ENCODE measurements at regions not wholly inside any gene's neighbourhood (a gene's known extent, or its start where the extent isn't known, plus 50 kb on each side); places are given as distances from the start of the nearest gene placed in this dataset.

GRCh38 chr15:53116169-53116568 is 326.0 kb upstream of the ONECUT1 start:
- no peak overlapping the region for H3K4me3 ChIP-seq (replicated peaks in 1 of 3)
- no peaks in the 10 kb centered on the region for H3K27me3 ChIP-seq
- TF ChIP-seq CTCF (IDR thresholded peaks at IDR 0.05) (no peak), POLR2A (IDR thresholded peaks at IDR 0.05) (no peak)
- no peaks in the 10 kb centered on the region for H3K4me1 ChIP-seq
- H3K9me3 ChIP-seq = no peaks in the 10 kb centered on the region
- H3K36me3 ChIP-seq = no peaks in the 10 kb centered on the region
- intact Hi-C loops (cut with DNase I) = no loop called here
- no peak for DNase-seq
- H3K27ac ChIP-seq = no peak overlapping the region

- no peaks in the 10 kb centered on the region for H3K9me3 ChIP-seq
- no peak overlapping the region for H3K27ac ChIP-seq
- WGBS, 2 donors = 80 to 92% methylated on average over 1 of the region's 1 CpG
- H3K36me3 ChIP-seq = no peaks in the 10 kb centered on the region
- H3K27me3 ChIP-seq = no peaks in the 10 kb centered on the region
- TF ChIP-seq CTCF (IDR thresholded peaks at IDR 0.05) = no peak
- no peak for TF ChIP-seq POLR2A (IDR thresholded peaks at IDR 0.05)
- no peak for DNase-seq
- H3K4me3 ChIP-seq (replicated peaks in 1 of 3) = no peak overlapping the region
- intact Hi-C loops (cut with DNase I) = no loop called here
- no peaks in the 10 kb centered on the region for H3K4me1 ChIP-seq
These were observed 325.4 kb upstream of the ONECUT1 start for GRCh38 chr15:53115563-53115962.

- H3K9me3 ChIP-seq = no peaks in the 10 kb centered on the region
- H3K27me3 ChIP-seq = no peaks in the 10 kb centered on the region
- no peak for DNase-seq
- no peak overlapping the region for H3K4me3 ChIP-seq (replicated peaks in 1 of 3)
- H3K36me3 ChIP-seq = no peaks in the 10 kb centered on the region
- TF ChIP-seq POLR2A (IDR thresholded peaks at IDR 0.05) (no peak), CTCF (IDR thresholded peaks at IDR 0.05) (no peak)
- 60 to 61% methylated on average over 3 of the region's 3 CpGs for WGBS, 2 donors
- H3K27ac ChIP-seq = no peak overlapping the region
- intact Hi-C loops (cut with DNase I) = no loop called here
- H3K4me1 ChIP-seq = no peaks in the 10 kb centered on the region
These were observed 324.8 kb upstream of the ONECUT1 start for GRCh38 chr15:53114960-53115359.

GRCh38 chr15:53110999-53111398 is 320.9 kb upstream of the ONECUT1 start:
- intact Hi-C loops (cut with DNase I) = no loop called here

GRCh38 chr15:53108319-53108718 is 318.2 kb upstream of the ONECUT1 start:
- no peaks in the 10 kb centered on the region for H3K27me3 ChIP-seq
- no peak overlapping the region for H3K4me3 ChIP-seq (replicated peaks in 1 of 3)
- no peak for DNase-seq
- H3K9me3 ChIP-seq = no peaks in the 10 kb centered on the region
- no peaks in the 10 kb centered on the region for H3K36me3 ChIP-seq
- no peak overlapping the region for H3K27ac ChIP-seq
- intact Hi-C loops (cut with DNase I) = no loop called here
- TF ChIP-seq CTCF (IDR thresholded peaks at IDR 0.05) (no peak), POLR2A (IDR thresholded peaks at IDR 0.05) (no peak)
- 74 to 77% methylated on average over 2 of the region's 2 CpGs for WGBS, 2 donors
- H3K4me1 ChIP-seq = no peaks in the 10 kb centered on the region

More at GRCh38 chr15:53110999-53111398, 320.9 kb upstream of the ONECUT1 start:
- DNase-seq = no peak
- Histone ChIP-seq H3K9me3 (no peaks in the 10 kb centered on the region), H3K27ac (no peak overlapping the region), H3K4me1 (no peaks in the 10 kb centered on the region), H3K36me3 (no peaks in the 10 kb centered on the region), H3K27me3 (no peaks in the 10 kb centered on the region), H3K4me3 (replicated peaks in 1 of 3) (no peak overlapping the region)
- WGBS, 2 donors = 29 to 36% methylated on average over 4 of the region's 4 CpGs
- TF ChIP-seq POLR2A (IDR thresholded peaks at IDR 0.05) (no peak), CTCF (IDR thresholded peaks at IDR 0.05) (no peak)
